Parathyroid adenoma (tissue), 2 donors: ENCODE measurements at regions not wholly inside any gene's neighbourhood (a gene's known extent, or its start where the extent isn't known, plus 50 kb on each side); places are given as distances from the start of the nearest gene placed in this dataset.

Source experiments
- H2AFZ ChIP-seq: fragments of 300-600 bp; sonication (generic); one replicate; pipeline ENCODE4 v1.7.0; 2017; ENCODE audit warnings: antibody characterized with exemption, mild to moderate bottlenecking
- H3K27ac ChIP-seq: fragments of 300-600 bp; sonication (generic); one replicate; pipeline ENCODE4 v1.7.0; 2017
- H3K27me3 ChIP-seq: fragments of 300-600 bp; sonication (generic); one replicate; pipeline ENCODE4 v1.7.0; 2017; ENCODE audit warnings: low read length; ENCODE audit not compliant: control insufficient read depth, insufficient read depth
- H3K36me3 ChIP-seq: fragments of 300-600 bp; sonication (generic); one replicate; pipeline ENCODE4 v1.7.0; 2017; ENCODE audit warnings: low read length; ENCODE audit not compliant: control insufficient read depth, insufficient read depth
- H3K4me1 ChIP-seq: fragments of 300-600 bp; sonication (generic); one replicate; pipeline ENCODE4 v1.7.0; 2017; ENCODE audit warnings: control low read depth
- H3K4me2 ChIP-seq: fragments of 300-600 bp; sonication (generic); one replicate; pipeline ENCODE4 v1.7.0; 2017; ENCODE audit warnings: low read length
- H3K4me3 ChIP-seq: fragments of 300-600 bp; sonication (generic); one replicate; pipeline ENCODE4 v1.7.0; 2017; ENCODE audit warnings: low read depth, low read length
- H3K79me2 ChIP-seq: fragments of 300-600 bp; sonication (generic); one replicate; pipeline ENCODE4 v1.7.0; 2017; ENCODE audit warnings: control low read depth
- H3K9ac ChIP-seq: fragments of 300-600 bp; sonication (generic); one replicate; pipeline ENCODE4 v1.7.0; 2017; ENCODE audit warnings: mild to moderate bottlenecking
- H3K9me3 ChIP-seq: fragments of 300-600 bp; sonication (generic); one replicate; pipeline ENCODE4 v1.7.0; 2017; ENCODE audit warnings: low read length; ENCODE audit not compliant: control insufficient read depth
- TF ChIP-seq, protein P1 (sequence below): fragments of 300-600 bp; sonication (generic); IDR thresholded peaks from one replicate; pipeline ENCODE4 v1.7.0; 2017; ENCODE audit warnings: antibody characterized with exemption, mild to moderate bottlenecking
- donor health status: primary hyperparathyroidism.

DNA sequence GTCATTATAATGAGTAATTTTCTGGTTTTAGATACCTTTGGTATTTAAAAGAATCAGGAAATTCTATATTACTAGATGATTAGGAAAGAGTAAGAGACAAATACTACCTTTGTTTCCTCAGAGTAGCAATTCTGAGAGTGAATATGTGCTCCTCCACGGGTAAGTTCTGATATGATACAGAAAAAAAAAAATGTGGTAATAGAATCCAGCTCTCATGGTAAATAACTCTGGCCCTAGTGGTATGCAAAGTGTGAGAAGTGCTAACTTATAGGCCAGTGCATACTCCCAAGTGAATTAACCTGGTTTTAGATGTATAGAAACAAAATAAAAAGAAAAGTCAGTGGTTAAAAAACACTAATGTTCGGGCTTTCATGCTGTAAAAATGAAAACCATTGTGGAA lies 512.6 kb upstream of the SEMA3D start:
- Histone ChIP-seq H3K27ac (no peak overlapping the region), H3K79me2 (no peaks in the 10 kb centered on the region), H3K9me3 (no peaks in the 10 kb centered on the region), H3K4me2 (no peak overlapping the region), H3K9ac (no peak overlapping the region), H3K36me3 (no peaks in the 10 kb centered on the region), H2AFZ (no peak overlapping the region), H3K27me3 (no peaks in the 10 kb centered on the region), H3K4me3 (no peak overlapping the region), H3K4me1 (no peaks in the 10 kb centered on the region)
- TF ChIP-seq, protein P1, sequence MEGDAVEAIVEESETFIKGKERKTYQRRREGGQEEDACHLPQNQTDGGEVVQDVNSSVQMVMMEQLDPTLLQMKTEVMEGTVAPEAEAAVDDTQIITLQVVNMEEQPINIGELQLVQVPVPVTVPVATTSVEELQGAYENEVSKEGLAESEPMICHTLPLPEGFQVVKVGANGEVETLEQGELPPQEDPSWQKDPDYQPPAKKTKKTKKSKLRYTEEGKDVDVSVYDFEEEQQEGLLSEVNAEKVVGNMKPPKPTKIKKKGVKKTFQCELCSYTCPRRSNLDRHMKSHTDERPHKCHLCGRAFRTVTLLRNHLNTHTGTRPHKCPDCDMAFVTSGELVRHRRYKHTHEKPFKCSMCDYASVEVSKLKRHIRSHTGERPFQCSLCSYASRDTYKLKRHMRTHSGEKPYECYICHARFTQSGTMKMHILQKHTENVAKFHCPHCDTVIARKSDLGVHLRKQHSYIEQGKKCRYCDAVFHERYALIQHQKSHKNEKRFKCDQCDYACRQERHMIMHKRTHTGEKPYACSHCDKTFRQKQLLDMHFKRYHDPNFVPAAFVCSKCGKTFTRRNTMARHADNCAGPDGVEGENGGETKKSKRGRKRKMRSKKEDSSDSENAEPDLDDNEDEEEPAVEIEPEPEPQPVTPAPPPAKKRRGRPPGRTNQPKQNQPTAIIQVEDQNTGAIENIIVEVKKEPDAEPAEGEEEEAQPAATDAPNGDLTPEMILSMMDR, result no peak

DNA sequence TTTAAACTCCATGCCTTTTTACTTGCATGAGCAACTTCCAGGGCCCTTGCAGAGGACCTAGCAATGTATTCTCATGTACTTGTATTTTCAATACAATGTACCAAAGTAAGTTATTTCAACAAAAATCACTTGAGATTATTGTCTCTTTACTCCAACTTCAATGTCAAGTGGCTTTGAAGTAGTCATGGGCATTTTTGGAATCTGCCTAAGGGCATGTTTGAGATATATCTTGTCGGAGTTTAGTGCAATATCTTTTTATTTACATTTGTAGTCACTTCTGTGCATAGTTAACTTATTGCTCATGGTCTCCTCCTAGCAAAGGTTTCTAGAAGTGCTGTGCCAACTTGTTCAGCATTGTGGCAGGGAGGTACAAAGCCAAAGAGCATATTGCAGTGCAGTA lies 508.7 kb upstream of the SEMA3D start:
- no peak overlapping the region for H3K4me3 ChIP-seq
- no peaks in the 10 kb centered on the region for H3K79me2 ChIP-seq
- H3K36me3 ChIP-seq, result no peaks in the 10 kb centered on the region
- H3K27me3 ChIP-seq, result no peaks in the 10 kb centered on the region
- H3K4me2 ChIP-seq, result no peak overlapping the region
- H3K9me3 ChIP-seq, result no peaks in the 10 kb centered on the region
- H3K9ac ChIP-seq, result no peak overlapping the region
- H3K27ac ChIP-seq, result no peak overlapping the region
- H3K4me1 ChIP-seq, result no peaks in the 10 kb centered on the region
- H2AFZ ChIP-seq, result no peak overlapping the region
- TF ChIP-seq, protein P1, result no peak

DNA sequence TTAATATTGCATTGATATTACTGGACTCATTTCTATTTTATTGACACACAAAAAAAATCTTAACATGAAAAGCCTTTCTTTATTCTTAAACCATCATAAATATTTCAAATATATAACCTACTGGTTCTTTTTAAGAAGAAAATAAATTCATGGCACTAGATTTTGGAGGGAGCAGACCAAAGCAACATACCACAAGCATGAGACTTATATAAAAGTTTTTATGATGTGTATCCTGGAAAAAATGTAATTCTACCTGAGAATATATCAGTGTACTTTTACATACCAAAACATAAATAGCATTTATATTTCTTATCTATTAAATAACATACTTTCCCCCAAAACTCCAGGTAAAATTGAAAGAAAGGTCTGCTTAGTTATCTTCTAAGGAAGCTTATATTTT lies 508.2 kb upstream of the SEMA3D start:
- Histone ChIP-seq H3K36me3 (no peaks in the 10 kb centered on the region), H3K4me3 (no peak overlapping the region), H3K27me3 (no peaks in the 10 kb centered on the region), H3K79me2 (no peaks in the 10 kb centered on the region), H3K9me3 (no peaks in the 10 kb centered on the region), H3K4me2 (no peak overlapping the region), H3K4me1 (no peaks in the 10 kb centered on the region), H2AFZ (no peak overlapping the region), H3K9ac (no peak overlapping the region), H3K27ac (no peak overlapping the region)
- TF ChIP-seq, protein P1, result no peak

DNA sequence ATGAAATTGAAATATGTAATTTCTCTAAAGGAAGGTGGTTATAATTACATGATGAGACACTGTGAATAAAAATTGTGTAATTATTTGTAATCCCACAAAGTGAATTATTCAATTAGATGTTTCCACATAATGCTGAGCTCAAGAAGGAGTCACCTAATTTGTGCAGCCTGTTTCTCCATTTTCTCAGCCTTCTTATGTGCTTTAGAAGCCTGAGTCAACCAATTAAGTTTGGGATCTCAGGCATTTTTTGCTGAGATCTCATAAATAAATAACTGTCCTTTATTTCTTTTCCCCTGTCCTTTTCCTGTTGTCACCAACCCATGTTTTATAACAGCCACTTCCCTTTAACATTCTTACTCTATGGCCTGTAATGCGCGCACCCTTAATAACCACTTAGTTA lies 506.5 kb upstream of the SEMA3D start:
- no peak overlapping the region for H3K4me2 ChIP-seq
- no peaks in the 10 kb centered on the region for H3K27me3 ChIP-seq
- no peak overlapping the region for H3K27ac ChIP-seq
- no peaks in the 10 kb centered on the region for H3K36me3 ChIP-seq
- H3K4me3 ChIP-seq, result no peak overlapping the region
- H3K9me3 ChIP-seq, result no peaks in the 10 kb centered on the region
- H3K4me1 ChIP-seq, result no peaks in the 10 kb centered on the region
- H2AFZ ChIP-seq, result no peak overlapping the region
- TF ChIP-seq, protein P1, result no peak
- no peaks in the 10 kb centered on the region for H3K79me2 ChIP-seq
- no peak overlapping the region for H3K9ac ChIP-seq

DNA sequence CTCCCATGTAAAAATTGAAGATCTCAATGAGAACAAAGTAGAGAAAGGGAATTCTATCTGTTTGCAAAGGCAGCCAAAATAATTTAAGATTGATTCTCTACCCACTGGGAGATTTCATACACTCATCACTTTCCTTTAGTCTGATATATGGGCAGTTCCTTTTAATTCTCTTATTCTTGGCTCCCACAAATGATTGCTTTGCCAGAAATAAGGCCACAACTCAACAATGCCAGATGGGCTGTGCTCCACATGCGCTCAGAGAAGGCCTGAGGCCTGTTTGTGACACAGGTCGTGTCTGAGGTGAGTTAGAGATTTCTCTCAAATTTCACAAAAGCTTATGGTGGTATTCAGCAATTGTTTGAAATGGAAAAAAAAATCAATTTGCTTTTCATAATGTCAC lies 501.9 kb upstream of the SEMA3D start:
- H3K4me3 ChIP-seq, result no peak overlapping the region
- no peaks in the 10 kb centered on the region for H3K9me3 ChIP-seq
- no peak overlapping the region for H3K9ac ChIP-seq
- H3K27ac ChIP-seq, result no peak overlapping the region
- TF ChIP-seq, protein P1, result no peak
- no peaks in the 10 kb centered on the region for H3K4me1 ChIP-seq
- H3K4me2 ChIP-seq, result no peak overlapping the region
- no peaks in the 10 kb centered on the region for H3K79me2 ChIP-seq
- H2AFZ ChIP-seq, result no peak overlapping the region
- H3K36me3 ChIP-seq, result no peaks in the 10 kb centered on the region
- no peaks in the 10 kb centered on the region for H3K27me3 ChIP-seq
